NCI-H345 treated with DMSO at 0.1 percent for 48 hours (cell line): ENCODE measurements at regions not wholly inside any gene's neighbourhood (a gene's known extent, or its start where the extent isn't known, plus 50 kb on each side); places are given as distances from the start of the nearest gene placed in this dataset.
"Not testable (repeated sequence)": the region's sequence is repeated elsewhere in the genome, so short reads cannot be mapped to it uniquely, and the experiment has no call there.

Experiments
- DNase-seq: peaks from one replicate; lab custom pipeline; 2025; ENCODE audit not compliant: unreplicated experiment; lab: John Stamatoyannopoulos, UW

DNA sequence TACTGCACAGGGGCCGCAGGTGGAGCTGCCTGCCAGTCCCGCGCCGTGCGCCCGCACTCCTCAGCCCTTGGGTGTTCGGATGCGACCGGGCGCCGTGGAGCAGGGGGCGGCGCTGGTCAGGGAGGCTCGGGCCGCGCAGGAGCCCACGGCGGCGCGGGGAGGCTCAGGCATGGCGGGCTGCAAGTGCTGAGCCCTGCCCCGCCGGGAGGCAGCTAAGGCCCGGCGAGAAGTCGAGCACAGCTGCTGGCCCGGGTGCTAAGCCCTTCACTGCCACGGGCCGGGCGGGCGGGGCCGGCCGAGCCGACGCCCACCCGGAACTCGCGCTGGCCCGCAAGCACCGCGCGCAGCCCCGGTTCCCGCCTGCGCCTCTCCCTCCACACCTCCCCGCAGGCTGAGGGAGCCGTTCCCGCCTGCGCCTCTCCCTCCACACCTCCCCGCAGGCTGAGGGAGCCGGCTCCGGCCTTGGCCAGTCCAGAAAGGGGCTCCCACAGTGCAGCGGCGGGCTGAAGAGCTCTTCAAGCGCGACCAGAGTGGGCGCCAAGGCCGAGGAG lies 653.7 kb downstream of the NR2F2 start:
- DNase-seq = not testable (repeated sequence)

DNA sequence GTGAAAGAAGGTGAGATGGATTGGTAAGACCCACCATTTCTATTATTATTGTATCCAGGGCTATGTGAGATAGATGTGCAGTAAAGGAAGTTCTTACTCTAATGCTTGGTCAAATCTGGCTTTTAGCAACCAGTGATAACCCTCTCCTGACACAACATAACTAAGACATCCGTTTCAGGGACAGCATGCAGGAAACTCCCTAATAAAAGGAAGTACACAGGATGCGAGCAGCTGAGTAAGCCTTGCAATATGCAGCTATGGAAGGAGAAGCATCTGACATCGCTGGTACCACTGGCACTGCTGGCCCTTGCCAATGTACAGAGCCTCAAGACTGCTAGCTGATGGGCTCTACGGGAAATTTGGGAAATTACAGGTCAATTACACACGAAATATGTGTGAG lies 662.3 kb downstream of the NR2F2 start:
- DNase-seq = no peak

DNA sequence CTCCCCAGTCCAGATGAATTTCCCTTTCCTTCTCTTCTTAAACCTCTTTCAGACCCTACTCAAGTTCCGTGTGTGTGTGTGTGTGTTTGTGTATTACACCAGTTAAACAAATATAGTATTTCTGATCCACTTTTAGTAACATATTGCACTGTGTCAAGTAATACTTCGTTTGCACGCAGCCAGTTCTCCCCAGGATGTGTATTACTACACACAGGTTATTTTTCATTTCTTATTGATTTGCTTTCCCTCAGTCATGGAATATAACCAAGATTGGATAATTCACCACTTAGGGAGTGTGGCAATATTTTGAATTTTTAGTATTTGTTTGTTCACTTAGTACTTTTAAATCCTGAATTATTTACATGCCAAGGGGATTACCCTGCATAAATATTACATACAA lies 667.0 kb downstream of the NR2F2 start:
- DNase-seq = no peak

DNA sequence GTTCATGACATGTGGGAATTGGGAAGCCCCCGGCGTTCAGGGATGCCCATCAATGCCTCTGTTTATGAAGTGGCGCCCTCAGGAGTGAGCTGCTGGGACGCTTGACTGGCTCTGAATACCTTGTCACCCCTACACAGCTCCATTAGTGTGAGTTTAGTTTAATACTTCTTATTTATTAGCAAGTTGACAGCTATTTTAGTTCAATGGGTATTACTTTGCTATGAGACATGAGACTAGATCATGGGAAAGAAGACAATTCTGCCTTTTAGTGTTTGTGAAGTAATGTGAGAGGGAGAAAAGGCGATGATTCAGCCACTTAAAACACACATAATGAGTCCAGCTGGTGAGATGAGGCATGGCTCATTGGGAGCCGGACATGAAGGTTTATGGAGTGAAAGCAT lies 678.5 kb downstream of the NR2F2 start:
- DNase-seq = peak; percentile 9

DNA sequence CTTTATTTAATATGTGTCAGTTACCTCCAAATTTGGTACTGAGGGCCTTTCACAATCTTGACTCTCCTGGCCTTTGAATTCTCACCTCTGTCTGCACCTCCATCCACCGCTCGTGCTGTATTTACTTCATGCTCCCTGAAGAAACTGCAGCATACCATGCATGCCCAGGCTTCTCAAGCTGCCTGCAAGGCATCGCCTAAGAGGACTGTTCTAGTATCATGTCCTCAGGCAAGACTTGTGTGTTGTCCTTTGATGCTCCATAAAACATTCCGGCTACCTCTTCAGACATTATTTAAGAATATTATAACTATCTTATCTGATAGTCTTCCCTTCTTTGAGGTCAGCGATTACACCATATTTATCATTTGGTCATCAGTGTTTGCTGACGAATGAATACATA lies 682.5 kb downstream of the NR2F2 start:
- DNase-seq = no peak

DNA sequence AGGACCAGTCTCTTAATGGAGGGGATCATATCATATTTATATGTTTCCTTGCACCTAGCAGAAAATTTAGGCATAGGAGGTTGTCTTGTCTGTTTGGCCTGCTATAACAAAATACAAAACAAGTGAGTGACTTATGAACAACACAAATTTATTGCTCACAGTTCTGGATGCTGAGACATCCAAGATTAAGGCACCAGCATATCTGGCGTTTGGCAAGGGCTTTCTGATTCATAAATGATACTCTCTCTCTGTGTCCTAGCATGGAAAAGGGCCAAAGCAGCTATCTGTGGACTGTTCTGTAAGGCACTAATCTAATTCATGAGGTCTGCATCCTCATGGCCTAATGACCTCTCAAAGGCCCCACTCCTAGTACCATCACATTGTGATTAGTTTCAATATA lies 683.0 kb downstream of the NR2F2 start:
- no peak for DNase-seq

DNA sequence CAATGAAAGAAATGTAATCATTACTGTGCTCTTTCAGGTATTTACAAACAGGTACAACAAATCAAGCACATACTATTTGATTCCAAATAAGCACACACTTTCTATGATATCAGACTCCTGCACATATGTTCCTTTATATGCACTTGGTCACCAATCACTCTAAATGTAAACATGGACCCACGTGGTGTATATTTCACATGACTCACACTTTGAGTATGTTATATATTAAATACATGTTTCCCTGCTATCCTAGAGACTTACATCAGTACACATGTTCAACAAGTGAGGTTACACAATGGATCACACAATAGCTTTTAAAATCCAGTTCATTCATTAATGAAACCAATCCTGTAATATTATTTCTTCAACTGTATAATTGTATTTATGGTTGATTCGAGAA lies 683.5 kb downstream of the NR2F2 start:
- DNase-seq = no peak

DNA sequence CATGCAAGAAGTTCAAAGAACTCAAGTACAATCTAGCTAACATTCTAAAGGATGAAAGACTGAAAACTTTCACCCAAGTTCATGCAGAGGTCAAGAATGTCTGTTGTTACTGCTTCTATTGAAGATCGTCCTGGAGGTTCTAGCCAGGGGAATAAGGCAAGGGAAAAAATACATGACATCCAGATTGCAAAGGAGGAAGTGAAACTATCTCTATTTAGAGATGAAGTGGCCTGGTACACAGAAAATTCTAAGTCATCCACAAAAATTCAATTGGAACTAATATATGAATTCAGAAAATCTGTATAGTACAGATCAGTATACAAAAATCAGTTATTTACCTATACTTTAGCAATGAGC lies 693.0 kb downstream of the NR2F2 start:
- no peak for DNase-seq

DNA sequence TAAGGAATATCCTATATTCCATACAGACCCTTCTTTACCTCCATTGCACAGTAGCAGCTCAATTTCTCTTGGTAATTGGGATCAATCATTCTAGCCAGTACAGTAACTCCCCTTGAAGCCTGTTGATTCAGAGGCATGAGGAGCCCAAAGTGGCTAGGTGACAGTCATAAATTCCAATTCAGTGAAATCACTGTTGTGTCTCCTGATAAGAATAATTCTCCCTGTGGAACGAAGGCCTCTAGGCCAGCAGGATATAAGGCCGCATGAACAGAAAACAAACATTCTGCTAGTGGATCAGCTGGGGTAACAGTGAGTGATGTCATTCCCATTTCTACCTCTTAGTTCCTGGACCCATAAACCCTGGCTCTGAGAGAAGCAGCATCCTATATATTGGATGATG lies 696.3 kb downstream of the NR2F2 start:
- no peak for DNase-seq

DNA sequence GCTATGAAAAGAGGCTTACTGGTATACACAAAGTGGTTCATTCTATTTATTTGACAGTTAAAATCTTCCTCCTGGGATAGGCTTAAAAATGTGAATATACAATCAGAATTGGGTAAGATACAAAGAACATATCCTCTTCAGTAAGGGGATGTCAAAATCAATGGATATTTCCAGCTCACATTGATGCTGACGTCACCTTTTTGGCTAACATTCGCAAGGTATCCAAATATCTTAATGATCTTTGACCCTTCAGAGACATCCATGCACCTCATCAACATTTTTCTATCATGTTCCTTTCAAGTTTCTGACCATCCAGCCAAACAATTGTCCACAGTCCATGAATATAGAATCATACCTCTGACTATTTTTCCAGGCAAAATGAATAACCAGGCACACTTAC lies 697.3 kb downstream of the NR2F2 start:
- no peak for DNase-seq

DNA sequence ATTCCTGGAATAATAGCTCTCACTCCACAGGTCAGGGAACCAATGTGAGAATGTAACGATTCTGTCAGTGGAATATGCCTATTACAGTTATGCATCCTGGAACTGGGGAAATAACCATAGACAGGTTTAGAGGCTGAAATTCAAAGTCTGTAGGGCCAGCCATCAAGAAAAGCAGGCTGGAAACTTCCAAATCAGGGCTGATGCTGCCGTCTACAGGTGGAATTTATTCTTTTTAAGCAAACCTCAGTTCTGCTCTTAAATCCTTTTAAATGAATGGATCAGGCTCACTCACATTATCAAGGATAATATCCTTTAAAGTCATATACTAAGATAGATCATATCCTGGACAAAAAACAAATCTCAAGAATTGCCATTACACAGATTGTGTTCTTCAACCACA lies 699.8 kb downstream of the NR2F2 start:
- no peak for DNase-seq

DNA sequence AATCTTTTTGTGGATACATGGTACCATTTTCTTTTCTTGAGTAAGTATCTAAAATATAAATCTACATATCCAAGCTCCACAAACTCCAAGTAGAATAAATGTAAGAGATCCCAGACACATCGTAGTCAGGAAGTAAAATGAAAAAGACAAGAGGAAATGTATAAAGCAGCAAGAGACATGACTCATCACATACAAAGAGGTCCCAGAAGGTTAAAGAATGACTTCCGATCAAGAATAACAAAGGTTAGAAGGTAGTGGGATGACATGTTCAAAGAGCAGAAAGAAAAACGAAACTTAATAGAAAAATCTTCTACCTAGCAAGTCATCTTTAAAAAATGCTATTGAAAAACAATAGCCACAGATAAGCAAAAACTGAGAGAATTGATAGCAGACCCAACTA lies 705.8 kb downstream of the NR2F2 start:
- no peak for DNase-seq

DNA sequence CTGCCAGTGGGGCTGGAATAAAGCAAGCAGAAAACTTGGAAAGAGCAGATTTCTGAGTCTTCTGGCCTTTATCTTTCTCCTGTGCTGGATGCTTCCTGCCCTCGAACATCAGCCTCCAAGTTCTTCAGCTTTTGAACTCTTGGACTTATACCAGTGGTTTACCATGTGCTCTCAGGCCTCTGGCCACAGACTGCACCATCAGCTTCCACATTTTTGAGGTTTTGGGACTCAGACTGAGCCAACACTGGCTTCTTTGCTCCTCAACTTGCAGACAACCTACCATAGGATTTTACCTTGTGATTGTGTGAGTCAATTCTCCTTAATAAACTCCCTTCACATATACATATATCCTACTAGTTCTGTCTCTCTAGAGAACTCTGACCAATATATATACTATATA lies 706.6 kb downstream of the NR2F2 start:
- DNase-seq = no peak

DNA sequence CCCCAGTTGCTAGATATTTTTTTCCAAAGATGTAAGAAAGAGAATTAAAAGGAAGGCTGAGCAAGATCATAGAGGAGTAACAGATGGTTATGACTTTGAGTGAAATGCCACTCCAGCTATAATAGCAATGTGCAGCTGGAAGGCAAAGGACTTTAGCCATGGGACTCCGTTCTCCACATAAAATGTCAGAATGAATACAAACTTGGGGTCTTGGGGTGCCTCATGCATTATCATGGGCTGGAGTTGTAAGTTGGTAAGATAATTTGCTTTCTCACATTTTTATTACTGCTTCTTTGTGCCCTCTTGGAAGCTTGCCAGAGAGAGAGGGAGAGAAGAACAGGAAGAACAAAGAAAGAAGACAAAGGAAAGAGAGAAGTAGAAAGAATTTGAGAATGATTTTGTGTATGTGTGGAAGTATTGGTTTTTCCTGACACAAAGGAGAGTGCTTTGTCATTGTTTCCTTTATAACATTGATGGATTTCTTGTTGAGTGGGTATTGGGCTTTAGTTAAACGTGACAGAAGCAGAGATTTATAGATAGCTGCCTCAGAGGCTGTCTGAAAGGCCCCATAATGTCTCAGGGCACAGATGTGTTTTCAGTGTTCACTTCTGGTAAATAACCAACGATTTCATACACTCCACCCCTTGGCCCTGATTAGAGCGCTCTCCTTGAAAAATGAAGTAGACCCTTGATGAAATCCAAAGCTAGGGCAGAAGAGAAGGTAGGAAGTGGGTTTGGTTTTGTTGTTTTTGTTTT lies 715.3 kb downstream of the NR2F2 start:
- peak; percentile 23 for DNase-seq

DNA sequence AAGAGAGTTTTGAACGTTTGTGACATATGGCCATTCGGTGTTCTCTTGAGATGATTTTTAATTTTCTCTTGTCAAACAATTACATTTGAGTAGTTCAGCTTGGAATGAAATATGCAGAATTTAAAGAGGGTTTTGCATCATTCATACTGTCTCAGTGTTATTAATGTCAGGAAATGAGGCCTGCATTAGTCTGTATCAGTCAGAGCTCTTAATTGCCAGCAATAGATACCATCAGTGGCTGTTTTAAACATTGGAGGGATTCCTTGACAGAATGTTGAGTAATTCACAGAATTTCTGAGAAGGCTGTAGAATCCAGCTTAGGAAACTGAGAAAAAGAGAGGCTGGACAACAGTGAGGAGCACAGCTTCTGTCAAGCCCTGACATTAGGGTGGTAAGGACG lies 722.0 kb downstream of the NR2F2 start:
- no peak for DNase-seq

DNA sequence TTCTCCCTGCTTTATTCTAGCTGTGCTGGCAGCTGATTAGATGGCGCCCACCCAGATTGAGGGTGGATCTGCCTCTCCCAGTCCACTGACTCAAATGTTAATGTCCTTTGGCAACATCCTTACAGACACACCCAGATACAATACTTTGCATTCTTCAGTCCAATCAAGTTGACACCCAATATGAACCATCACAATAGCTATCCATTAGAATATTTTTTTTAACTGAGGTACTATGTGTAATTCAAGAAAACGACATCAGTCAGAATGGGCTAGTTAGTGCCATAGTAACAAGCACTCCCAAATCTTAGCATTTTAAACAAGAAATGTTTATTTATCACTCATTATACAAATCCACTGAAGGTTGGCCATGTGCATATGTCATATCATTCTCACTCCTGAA lies 723.1 kb downstream of the NR2F2 start:
- DNase-seq = no peak

DNA sequence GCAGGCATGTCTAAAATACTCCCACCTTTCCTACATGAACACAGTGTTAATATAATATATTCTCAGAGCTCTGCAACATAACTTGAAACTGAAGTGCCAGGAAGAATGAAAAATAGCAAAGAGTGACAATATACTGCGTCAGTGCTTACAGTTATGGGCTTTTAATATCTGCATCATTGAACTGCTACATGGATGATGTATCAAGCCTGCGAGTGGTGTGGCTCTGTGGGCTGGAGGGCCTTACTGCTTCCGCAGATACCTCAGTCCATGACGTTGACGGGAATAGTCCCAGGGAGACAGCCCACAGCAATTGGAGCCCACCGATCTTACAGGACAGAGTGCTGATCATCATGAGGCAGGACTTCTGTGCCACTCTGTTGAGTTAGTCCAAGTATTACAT lies 727.0 kb downstream of the NR2F2 start:
- DNase-seq = no peak

DNA sequence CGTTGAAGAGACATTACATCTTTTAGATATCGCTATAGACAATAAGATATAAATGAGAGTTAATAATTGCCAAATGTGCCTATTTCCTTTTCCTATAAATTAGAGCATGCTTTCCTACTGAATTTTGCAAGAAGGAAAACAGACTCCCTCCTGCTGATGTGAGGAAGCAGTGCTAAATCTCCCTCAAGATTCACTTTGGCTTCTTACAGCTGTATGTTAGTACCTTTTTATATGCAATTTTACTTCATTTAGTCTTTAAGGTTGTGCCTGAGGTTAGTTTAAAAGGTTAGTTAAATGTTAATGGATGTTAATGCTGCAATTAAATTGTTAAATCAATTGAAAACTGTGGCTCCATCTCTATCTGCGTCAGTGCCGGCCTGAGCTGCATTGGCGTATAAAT lies 728.8 kb downstream of the NR2F2 start:
- DNase-seq = no peak

DNA sequence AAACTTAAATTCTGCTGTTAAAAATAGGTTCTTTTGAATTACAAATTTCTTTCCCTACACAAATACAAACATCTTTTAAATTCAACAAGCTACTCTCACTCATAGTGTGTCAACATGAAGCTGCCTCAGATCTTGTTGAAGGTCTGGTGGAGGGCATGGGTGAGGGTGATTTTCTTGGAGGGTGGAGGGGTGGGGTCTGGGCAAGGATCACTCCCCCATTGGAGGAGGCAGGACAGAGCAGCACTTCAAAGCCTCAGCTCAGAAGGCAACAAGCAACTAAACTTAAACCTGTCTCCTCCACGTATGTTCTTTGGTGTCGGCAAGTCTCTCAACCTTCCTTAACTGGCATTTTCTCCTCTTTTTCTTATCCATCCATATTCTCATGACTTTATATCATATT lies 730.9 kb downstream of the NR2F2 start:
- no peak for DNase-seq

DNA sequence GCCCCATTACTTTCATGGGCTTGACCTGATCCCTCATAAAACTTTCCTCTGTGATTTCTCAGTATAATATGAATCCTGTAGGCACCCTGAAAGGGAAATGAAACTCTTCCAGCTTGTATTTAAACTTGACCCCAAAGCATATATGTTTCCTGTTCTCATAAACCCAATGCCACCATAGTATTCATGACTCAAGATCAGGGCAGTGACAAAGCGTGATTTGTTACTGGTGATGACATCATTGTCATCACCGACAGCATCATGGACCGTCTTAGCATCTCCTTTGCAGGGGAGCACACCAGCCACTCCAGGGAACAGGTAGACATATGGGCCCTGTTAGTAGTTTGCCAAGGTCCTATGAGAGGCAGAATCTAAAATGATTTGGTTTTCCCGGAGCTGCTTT lies 741.2 kb downstream of the NR2F2 start:
- DNase-seq = no peak

DNA sequence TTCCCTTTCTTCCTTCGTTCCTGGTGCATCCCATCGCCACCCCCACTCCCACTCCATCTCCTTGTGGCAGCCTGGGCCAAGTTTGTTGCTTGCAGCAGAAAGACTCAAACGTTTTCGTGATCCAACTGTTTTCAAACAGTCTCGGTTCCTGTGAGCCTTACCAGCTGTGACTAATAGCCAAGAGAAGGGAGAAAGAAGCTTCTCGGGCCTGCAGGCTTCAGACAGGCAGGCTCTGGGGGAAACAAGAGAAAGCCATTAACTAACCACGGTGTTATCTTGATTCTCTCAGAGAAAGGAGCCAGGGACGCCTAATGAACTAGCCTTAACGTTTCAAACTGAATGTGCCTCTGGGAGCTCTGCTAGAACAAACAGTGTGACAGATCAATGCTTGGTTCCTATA lies 742.0 kb downstream of the NR2F2 start:
- no peak for DNase-seq

DNA sequence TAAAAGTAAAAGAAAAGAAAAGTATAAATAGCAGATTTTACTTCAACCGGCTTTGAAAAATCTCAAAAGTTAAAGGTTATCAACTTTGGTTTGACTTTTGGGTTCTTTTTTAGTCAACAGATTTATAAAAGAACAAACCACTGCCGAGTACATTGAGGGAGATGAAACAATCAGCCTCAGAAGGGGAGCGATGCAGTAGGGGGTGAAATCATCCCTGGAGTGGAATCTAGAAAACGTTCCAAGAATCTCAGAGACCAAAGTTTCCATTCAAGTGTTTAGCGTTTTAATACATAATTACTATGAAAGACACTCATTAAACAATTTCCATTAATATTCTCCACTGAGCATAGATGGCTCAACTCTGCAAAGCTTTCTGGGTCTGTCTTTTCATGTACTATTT lies 745.5 kb downstream of the NR2F2 start:
- DNase-seq = no peak

DNA sequence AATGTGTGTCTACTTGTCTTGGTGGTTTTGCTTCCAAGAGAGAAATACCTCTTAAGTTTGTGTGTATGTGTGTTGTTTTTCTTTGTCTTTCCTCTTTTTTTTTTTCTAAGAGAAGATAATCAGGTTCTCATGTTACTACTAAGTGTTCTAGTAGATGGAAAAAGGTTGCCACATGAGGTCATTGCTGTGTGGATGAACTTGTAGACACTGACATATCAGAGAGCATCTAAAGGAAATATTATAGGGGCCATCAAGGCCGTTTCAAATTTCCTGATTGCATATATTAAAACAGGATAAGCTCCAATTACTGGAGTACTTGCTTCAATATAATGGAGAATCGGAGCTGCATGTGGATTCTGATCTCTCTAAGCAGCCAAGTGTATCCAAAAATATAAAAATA lies 747.5 kb downstream of the NR2F2 start:
- DNase-seq = no peak
